Hematopoietic multipotent progenitor cell treated with erythropoietin and hydrocortisone succinate and interleukin-3 and kit ligand, for 4 days (in vitro differentiated cells): ENCODE measurements at regions not wholly inside any gene's neighbourhood (a gene's known extent, or its start where the extent isn't known, plus 50 kb on each side); places are given as distances from the start of the nearest gene placed in this dataset.

ENCODE experiments used
- DNase-seq: peaks from one replicate; pipeline ENCODE4 v3.0.0-alpha.2; 2015

DNA sequence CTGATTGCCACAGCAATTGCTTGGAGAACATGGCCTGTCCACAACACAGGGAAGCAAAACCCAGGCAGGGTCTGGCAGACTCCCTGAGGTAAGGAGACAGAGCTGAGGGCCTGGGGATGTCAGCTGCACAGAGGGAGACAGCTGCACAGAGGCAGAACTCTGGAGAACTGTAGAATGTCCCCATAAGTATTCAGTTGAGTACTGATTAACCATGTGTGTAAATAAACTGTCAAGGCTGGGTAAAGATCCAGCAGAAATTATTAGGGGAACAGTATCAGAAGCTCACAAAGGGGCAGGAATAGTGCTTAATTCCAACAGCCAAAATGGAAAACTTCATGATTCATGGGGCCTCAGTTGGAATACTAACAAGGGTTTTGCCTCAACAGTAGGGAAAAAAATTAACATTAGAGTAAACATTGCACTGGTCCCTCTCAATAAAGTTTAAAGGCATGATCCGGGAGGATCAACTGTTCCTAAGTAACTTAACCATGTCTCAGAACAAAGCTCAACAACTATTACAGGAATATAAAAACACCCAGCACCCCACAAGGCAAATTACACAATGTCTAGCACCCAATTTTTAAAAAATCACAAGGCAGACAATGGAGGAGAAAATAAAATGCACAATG, 201.3 kb upstream of the RASSF8 start:
- no peak for DNase-seq

DNA sequence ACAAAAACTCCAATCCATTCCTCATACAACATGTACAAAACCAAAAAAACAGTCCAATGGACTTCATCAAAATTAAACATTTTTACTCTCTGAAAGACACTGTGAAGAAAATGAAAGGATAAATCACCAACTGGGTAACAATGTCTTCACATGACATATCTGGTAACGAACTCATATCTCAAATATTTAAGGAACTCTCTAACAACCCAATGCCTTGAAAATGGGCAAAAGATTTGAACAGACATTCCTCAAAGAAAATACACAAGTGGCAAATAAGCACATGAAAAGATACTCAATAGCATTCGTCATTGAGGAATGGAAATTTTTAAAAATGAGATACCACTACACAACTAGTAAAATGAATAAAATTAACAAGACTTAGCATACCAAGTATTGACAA, 198.7 kb upstream of the RASSF8 start:
- DNase-seq = no peak

DNA sequence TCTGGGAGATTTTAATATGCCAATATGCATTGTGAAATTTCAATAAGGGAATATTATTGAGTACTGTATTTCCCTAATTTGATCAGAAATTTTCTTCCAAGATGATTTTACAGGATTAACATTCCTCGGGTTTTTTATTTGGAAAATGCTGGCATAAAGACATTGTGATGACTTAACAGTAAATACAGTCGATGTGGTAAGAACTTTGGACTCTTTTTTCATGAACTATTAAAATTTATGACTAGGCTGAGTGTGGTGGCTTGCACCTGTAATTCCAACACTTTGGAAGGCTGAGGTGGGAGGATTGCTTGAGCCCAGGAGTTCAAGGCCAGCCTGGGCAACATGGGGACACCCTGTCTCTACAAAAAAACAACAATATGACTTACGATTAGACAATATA, 197.1 kb upstream of the RASSF8 start:
- DNase-seq = no peak

DNA sequence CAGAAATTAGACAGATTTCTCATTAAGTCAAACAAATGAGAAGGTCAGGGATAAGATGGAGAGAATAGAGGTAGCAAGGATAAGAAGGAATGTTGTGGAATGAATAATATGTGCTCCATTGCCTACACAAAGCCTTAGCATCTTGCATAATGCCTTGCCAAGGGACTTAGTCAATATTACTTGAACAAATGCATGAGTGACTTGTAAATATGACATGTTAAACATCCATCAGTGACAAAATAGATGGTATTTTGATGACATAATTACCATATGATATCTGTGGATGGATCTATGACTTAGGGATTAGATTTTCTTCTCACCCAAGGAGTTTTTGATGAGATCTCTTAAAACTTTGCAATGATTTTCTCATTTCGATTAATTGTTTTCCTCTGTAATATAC, 194.1 kb upstream of the RASSF8 start:
- DNase-seq = no peak

DNA sequence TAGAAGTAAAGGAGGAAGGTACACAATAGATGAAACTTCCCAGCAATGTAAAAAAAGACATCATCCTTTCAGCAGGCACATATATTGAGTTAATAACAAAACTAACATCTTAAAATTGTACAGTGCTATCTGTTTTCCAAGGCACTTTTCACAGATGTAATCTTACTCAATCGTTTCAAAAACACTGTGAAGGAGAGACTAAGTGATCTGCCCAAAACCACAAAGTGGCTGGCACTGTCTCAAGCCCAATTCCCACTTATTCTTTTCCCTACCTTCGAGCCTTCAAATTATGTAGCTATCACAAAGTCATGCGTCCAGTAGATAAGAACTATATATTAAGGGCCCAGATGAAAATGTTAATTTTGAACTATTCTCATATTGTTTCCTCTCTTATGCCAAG, 193.6 kb upstream of the RASSF8 start:
- no peak for DNase-seq

DNA sequence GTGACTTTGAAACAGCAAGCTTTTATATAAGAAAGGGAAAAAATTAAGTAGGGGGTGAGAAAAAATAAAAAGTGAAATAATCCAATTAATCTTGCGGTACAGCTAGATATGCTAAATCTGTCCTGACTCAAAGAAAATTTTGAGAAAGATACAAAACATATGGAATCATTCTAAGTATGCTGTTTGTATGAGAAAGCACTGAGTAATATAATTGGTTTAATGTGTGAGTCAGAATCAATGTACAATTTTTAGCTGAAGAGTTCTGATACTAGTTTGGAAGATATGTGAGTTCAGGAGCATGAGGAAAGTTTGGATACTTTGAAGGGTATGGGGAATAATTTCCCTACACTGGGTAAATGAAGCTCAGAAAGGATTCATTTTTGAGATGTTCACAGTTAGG, 190.9 kb upstream of the RASSF8 start:
- no peak for DNase-seq

DNA sequence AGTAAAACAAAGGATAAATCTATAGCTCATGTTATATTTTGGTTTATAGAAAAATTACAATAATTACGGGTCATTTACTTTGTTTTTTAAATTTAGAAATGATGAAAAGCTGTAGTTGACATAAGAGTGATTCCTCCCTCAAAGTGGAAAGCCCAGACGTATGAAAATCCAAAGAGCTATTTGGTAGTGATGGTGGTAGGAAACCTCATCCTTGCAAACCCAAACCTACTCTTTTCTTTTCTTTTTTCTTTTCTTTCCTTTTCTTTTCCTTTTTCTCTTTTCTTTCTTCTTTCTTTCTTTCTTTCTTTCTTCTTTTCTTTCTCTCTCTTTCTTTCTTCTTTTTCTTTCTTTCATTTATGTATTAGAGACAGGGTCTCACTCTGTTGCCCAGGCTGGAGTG, 190.3 kb upstream of the RASSF8 start:
- no peak for DNase-seq

DNA sequence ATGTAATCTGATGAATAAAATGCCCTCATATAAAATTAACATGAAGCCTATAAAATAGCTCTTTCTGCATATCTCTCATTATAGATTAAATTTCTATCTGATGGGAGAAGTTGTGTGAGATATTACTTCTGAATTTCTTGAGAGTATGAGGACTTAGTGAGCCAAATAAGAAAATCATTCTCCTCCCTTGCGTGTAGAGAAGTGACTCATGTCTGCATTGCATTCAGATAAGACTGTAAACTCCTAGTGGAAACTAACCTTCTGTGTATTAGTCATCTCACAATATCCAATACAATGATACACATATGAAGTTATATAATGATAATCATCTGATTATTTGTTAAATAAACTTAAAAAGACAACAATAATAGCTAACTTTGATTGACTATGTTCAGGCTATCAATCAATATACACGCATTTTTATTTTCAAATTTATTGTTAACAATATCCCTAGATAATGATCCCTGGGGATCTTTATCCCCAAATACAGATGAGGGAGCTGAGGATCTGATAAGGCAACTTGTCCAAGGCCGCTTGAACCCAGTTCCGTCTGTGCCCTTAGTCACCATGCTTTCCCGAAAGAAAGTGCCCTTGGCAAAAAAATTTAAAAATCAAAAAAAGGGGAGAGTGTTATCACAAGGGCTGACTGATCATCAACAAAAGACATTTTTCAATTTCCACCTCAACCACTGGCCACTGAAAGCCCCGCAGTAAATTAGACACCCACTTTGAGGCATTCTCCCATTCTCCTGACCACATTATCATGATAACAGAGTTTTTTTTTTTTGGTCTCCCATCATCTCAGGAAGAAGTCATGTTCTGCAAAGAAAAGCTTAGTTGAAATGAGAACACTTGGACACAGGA, 189.2 kb upstream of the RASSF8 start:
- DNase-seq = peak; percentile 51

DNA sequence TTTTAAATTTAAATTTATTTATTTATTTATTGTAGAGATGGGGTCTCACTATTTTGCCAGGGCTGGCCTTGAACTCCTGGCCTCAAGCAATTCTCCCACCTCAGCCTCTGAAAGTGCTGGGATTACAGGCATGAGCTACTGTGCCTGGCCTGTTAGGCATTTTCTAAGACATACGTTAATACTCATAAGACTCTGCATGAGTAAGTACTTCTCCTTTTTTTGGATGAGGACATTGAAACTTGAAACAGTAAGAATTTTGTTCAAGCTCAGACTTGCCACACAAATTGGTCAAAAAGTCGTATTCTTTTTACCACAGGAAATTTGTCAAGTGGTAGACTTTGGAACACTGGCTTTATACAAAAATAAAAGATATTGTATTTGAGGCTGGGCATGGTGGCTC, 187.4 kb upstream of the RASSF8 start:
- DNase-seq = peak; percentile 71

DNA sequence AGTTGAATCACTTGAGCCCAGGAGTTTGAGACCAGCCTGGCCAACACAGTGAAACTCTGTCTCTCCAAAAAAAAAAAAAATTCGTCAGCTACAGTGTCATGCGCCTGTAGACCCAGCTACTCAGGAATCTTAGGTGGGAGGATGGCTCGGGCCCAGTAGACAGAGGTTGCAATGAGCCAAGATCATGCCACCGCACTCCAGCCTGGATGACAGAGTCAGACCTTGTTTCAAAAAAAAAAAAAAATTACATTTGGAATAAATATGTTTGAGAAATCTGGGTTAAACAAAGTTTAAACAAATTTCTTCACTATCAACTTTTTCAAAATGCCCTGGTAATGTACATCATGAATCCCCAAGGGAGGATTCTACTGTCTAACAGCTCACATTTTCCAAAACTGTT, 187.0 kb upstream of the RASSF8 start:
- DNase-seq = no peak

DNA sequence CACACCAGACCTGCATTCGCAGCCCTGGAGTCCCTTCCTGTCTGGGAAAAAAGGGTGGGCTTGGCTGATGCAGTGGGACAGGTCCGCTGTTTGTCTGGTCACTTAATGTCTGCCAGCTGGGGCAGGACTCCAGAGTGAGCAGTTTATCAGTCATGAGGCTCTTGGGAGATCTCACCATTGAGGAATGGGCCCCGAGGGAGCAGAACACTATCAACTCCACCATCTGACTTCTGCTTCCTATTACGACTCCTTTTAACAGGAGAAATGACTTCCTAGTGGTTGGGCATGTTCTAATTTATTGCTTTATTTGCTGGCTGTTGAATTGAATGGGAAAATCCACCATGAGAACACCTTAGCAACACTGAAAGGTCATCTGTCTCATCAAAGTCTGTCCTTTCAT, 182.5 kb upstream of the RASSF8 start:
- peak; percentile 67 for DNase-seq

DNA sequence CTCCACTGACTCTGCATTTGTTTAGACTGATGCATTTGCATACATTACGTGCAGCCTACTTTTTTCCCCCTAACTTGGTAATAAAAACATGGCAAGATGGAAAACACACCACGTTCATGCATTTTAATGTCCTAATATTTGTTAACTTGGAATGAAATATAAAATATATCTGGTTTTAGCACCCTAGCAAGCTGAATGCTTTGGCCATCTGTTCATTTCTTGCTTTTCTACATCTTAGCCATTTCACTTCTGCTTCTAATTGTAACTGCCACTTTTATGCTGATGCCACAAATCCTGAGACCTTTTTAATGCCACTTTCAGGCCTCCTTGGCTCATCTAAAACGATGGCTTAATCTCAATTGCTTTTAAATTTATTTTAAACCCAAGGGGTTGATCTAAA, 177.7 kb upstream of the RASSF8 start:
- no peak for DNase-seq

DNA sequence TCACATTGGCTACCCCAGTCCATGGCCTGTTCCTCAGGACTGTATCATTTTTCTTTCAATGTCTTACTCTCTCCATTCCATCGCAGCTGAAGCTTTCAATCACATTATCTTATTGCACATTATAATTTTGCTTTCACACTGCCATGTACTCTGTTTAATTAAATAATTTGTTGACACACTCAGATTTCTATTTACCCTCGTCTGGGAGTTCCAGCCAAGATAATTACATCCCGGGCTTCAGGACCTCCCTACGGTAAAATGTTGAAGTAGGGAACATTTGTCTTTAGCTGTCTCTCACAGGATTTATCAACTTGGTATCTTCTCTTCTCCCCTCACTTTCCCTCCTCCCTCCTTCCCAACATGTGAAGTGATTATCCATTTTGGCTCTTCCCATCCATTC, 177.2 kb upstream of the RASSF8 start:
- DNase-seq = no peak

DNA sequence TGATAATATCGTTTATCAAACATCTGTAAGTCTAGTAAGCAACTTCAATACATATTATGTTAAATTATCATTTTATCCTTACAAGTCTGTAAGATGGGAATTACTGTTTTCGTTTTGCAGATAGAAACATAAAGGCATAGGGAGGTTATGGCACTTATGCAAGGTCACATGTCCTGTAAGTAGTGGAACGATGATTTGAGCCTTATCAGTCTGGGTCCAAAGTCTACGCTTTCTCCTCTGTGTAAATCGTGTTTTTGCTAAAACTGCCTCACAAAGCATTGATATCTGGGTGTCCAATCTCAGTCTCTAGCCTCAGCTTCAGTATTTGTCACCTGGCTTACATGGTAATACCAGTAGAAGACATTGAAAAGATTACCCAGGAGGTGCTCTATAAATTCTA, 174.9 kb upstream of the RASSF8 start:
- no peak for DNase-seq

DNA sequence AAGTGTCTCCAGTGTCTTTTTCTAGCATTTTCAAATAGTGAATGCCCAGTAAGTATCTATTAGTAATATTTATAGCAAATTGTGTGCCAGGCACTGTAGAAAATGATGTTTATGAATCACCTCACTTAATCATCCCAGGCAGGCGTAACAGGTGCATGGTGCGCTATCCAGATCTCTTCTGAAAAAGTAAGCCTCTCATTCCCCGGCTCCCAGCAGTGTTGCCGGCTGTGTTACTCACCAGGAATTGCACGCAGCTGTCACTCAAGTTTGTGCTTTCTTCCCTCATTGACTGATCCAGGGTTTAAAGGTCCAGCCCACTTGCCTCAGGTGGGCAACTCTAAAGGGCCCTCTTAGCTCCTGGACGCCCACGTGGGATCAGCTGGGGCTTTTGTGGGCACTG, 173.8 kb upstream of the RASSF8 start:
- no peak for DNase-seq

DNA sequence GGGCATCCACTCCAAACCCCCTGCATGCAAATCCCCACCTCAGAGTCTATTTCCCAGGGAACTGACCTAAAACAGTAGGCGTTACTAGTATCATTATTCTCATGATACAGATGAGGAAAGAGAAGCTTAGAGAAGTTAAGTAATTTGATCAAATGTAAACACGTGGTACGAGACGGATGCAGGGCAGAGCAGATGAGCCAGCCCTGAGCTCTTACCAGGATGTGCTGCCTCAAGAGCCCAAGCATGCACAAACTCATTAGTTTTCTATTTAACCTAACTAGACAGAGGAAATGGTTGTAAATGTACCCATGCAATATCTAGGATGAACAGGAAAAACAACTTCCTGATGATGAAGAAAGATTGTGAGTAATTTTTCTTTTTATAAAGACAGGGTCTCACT, 173.3 kb upstream of the RASSF8 start:
- peak; percentile 44 for DNase-seq

DNA sequence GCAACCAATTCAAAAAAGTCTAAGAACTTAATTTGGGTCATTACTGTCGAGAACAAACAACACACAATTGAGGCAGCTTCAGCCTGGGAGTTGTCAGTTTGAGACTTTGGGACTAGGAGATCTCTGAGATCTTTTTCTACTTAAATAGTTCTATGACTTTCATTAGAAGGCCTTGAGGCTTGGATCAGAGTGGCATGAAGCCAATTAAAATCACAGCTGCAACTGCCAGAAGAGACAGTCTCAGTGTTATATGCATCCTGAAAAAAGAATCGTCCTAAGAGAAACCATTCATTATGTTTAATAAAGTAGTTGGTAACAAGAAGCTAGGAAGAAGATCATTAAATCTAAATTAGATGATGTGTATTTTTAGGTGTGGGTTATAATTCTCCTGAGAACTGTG, 170.8 kb upstream of the RASSF8 start:
- no peak for DNase-seq

DNA sequence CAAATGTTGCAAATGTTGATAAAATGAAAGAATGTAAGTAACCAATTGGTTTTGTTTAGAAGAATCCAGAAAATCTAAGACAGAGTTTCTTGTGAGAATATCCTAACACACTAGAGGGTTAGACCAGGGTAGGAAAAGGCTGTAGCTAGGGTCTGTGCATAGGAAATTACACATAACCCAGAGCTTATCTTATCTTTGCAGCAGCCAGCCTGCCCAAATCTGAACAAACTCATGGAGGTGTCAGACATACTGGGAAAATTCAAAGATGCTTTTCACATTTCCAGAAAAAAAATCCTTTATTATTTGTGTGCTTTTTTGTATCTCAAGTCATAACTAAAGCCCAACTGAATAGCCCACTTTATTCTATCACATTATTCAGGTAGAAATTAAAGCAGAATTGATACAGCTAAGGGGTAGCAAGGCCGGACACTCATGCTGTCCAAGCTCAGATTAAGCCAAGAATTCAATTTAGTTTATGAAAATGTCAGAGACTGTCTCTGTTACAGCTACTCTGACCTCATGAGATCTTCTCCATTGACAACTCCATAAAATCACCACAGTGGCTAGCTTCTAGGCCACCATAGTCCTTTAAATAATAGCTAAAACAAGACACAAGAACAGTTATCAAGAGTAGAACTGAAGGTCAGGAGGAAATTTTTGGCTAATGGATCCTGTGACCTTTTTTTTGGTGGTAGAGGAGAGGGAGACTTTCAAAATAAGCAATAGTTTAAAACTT, 169.6 kb upstream of the RASSF8 start:
- DNase-seq = peak; percentile 64

DNA sequence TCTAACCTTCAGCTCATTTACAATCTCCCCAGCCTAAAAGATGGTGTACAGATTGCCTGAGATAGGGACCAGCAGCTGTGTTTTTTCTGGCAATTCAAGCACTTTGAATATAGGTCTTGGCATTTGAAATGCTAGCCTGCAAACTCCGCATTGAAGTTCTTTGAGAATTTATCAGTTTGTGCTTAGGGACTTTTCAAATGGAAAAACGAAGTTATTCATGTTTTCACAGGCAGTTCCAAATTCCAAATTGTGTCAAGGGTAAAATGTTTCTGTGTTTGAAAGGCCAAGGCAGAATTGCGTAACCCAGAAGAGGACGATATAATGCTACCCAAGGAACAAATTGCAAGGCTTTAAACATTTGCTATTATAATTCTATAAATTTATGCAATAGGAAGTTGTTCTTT, 168.9 kb upstream of the RASSF8 start:
- DNase-seq = peak; percentile 20

DNA sequence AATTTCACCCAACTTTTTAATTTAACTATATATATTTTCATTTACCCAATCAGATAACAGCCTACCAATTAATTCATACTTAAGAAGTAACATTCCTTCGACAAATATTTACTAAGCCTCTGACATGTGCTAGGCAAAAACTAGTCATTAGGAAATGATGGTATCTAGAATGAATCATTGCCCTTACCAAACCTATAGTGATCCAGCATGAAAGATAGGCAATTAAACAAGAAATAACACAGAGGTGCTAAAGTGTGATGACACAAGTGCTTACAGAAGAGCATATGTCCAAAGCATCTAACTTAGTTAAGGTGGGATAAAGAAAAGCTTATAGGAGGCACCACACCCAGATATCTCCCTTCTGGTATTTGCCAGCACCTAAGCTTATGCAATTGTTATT, 166.5 kb upstream of the RASSF8 start:
- DNase-seq = no peak

DNA sequence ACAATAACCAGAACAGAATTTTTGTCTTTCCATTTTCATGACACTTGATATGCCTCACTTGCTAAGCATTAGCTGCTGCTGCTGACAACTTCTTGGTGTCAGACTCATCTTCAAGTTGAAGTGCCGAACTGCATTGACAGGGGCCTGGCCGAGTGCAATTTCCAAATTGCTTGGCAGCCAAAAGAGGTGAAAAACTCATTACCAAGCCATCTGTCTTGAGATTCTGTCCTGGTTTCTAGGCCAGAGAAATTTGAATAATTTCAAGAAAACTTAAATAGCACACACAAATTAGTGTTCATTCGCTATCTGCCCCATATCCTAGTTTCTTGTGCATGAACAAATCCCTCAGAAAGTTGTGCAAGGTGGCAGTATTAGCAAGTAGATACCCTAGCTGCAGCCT, 165.3 kb upstream of the RASSF8 start:
- no peak for DNase-seq

DNA sequence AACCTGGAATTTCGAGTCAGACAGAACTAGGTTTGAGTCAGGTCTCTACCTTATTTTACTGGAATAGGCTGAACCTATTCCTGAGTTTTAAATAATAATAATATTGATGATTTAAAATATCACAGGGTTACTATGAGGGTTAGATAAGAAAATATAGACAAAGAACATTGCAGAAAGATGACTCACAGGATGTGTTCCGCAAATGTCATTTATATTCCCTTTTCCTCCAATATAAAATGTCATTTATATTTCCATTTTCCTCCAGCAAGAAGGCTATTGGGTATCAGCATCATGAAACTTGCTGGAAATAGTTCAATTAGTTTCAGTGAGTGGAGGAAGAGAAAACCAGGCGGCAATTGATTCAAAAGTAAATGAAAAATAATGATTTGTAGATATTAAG, 163.9 kb upstream of the RASSF8 start:
- DNase-seq = no peak

DNA sequence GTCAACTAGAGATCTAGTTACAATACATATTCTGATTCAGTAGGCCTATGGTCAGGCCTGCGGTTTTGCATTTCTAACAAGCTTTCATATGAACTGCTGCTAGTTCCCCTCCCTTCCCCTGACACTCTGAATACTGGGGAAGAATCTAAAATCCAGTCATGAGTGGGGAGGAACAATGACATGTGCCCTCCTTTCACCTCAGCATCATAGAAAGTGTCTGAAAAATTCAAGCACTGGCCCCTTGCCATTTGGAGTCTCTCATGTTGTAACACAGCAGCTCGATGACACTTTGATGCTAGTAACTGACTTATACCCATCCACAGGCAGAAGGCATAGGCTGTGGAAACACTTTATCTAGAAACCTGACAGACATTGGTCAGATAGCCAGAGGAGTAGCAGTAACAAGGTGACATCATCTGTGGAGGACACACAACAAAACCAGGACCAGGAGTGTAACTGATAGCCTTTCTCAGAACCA, 161.9 kb upstream of the RASSF8 start:
- peak; percentile 24 for DNase-seq

DNA sequence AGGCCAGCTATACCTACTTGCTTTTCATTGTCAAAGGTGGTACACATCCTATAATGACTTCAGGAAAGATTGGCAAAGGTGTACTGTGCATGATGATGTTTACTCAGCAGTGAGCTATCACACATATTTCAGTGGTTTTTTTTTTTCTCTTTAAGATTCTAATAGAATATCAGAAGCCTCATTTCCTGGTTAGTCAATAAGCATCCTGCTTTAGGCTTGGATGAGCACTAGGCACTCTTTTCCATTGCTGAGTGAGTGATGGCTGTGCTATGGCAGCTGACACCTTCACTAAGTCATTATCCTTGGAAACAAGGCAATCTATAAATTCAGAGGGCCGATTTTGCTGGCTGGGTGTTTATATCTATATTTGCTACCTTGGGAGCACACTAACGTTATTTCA, 161.1 kb upstream of the RASSF8 start:
- DNase-seq = no peak
